ENCODE measurements at regions not wholly inside any gene's neighbourhood (a gene's known extent, or its start where the extent isn't known, plus 50 kb on each side); places are given as distances from the start of the nearest gene placed in this dataset.

- DNase-seq (ENCODE audit: low read depth in 2 of 2): no peak
These were observed 130.9 kb upstream of the RASGRP1 start for GRCh38 chr15:38695249-38696108.

GRCh38 chr15:38696109-38696727 is 131.6 kb upstream of the RASGRP1 start:
- DNase-seq (ENCODE audit: low read depth in 2 of 2): peak; percentile 43 to 46

- no peak for DNase-seq (ENCODE audit: low read depth in 2 of 2)
These were observed 132.3 kb upstream of the RASGRP1 start for GRCh38 chr15:38696790-38697495.

GRCh38 chr15:38698254-38698653 is 133.6 kb upstream of the RASGRP1 start:
- no peak for DNase-seq (ENCODE audit: low read depth in 2 of 2)

- DNase-seq (ENCODE audit: low read depth in 2 of 2): peak; percentile 30 to 42
These were observed 135.1 kb upstream of the RASGRP1 start for GRCh38 chr15:38699633-38700230.

- no peak for DNase-seq (ENCODE audit: low read depth in 2 of 2)
These were observed 136.5 kb upstream of the RASGRP1 start for GRCh38 chr15:38701149-38701548.

- DNase-seq (ENCODE audit: low read depth in 2 of 2): no peak
These were observed 137.7 kb upstream of the RASGRP1 start for GRCh38 chr15:38702178-38702912.

- no peak for DNase-seq (ENCODE audit: low read depth in 2 of 2)
These were observed 141.0 kb upstream of the RASGRP1 start for GRCh38 chr15:38705436-38706219.

- DNase-seq (ENCODE audit: low read depth in 2 of 2): no peak
These were observed 142.3 kb upstream of the RASGRP1 start for GRCh38 chr15:38706956-38707355.

GRCh38 chr15:38707802-38708671 is 143.4 kb upstream of the RASGRP1 start:
- no peak for DNase-seq (ENCODE audit: low read depth in 2 of 2)

GRCh38 chr15:38708672-38709180 is 144.1 kb upstream of the RASGRP1 start:
- DNase-seq (ENCODE audit: low read depth in 2 of 2): no peak

GRCh38 chr15:38709196-38709595 is 144.6 kb upstream of the RASGRP1 start:
- DNase-seq (ENCODE audit: low read depth in 2 of 2): no peak

GRCh38 chr15:38714309-38715072 is 149.9 kb upstream of the RASGRP1 start:
- no peak for DNase-seq (ENCODE audit: low read depth in 2 of 2)

- no peak for DNase-seq (ENCODE audit: low read depth in 2 of 2)
These were observed 156.4 kb upstream of the RASGRP1 start for GRCh38 chr15:38720893-38721567.

GRCh38 chr15:38721568-38721945 is 156.9 kb upstream of the RASGRP1 start:
- no peak for DNase-seq (ENCODE audit: low read depth in 2 of 2)

GRCh38 chr15:38722236-38722635 is 157.6 kb upstream of the RASGRP1 start:
- no peak for DNase-seq (ENCODE audit: low read depth in 2 of 2)

GRCh38 chr15:38724827-38725226 is 160.2 kb upstream of the RASGRP1 start:
- no peak for DNase-seq (ENCODE audit: low read depth in 2 of 2)

GRCh38 chr15:38726187-38726586 is 161.6 kb upstream of the RASGRP1 start:
- DNase-seq (ENCODE audit: low read depth in 2 of 2): no peak

Data from stimulated activated CD8-positive, alpha-beta memory T cell treated with anti-CD3 and anti-CD28 coated beads, Interleukin-2, amount 100 ng/mL, for 1 hour (primary cell).